ENCODE measurements at regions not wholly inside any gene's neighbourhood (a gene's known extent, or its start where the extent isn't known, plus 50 kb on each side); places are given as distances from the start of the nearest gene placed in this dataset.

DNA sequence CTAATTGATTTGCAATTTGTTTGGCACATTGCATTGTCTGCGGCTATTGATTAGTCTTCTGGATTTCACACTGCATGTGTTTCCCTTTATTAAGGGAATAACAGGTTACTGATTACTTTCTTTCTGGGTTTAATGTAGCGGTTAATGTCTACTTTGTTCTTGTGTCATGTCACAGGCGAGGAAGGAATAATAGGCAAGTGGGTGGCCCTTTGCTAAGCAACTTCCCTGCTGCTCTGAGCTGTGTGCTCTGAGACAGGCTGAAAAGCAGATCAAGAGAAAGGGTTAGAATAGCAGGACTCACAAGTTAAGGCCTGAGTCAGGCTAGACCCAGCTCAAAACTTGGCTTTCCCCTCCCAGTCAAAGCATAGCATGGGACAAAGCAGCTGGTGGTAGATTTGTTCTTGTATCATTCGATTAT is 77.2 kb downstream of the NKX2-1 start:
- in situ Hi-C loops (cut with MboI; ENCODE audit: low pct_ligation_motif_present in 1 of 4, low pct_unique_long_range_greater_than_20kb in 1 of 4, low sequenced_read_pairs in 3 of 4) = no loop called here
- WGBS, 2 donors (ENCODE audit: low coverage in 1 of 2) = 61 to 71% methylated on average over 3 to 4 of the region's 4 CpGs
- no peaks in the 10 kb centered on the region for H3K27me3 ChIP-seq
- intact Hi-C loops (cut with DNase I; ENCODE audit: low total_unique reads) = no loop called here
- no peak for DNase-seq
- H3K4me3 ChIP-seq = no peak overlapping the region
- no peak for TF ChIP-seq EP300 (IDR thresholded peaks at IDR 0.05; ENCODE audit: low read depth)
- TF ChIP-seq POLR2AphosphoS5 (IDR thresholded peaks at IDR 0.05) = no peak
- no peak for TF ChIP-seq POLR2A (IDR thresholded peaks at IDR 0.05)
- TF ChIP-seq, protein P1, sequence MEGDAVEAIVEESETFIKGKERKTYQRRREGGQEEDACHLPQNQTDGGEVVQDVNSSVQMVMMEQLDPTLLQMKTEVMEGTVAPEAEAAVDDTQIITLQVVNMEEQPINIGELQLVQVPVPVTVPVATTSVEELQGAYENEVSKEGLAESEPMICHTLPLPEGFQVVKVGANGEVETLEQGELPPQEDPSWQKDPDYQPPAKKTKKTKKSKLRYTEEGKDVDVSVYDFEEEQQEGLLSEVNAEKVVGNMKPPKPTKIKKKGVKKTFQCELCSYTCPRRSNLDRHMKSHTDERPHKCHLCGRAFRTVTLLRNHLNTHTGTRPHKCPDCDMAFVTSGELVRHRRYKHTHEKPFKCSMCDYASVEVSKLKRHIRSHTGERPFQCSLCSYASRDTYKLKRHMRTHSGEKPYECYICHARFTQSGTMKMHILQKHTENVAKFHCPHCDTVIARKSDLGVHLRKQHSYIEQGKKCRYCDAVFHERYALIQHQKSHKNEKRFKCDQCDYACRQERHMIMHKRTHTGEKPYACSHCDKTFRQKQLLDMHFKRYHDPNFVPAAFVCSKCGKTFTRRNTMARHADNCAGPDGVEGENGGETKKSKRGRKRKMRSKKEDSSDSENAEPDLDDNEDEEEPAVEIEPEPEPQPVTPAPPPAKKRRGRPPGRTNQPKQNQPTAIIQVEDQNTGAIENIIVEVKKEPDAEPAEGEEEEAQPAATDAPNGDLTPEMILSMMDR (IDR thresholded peaks at IDR 0.05) = no peak
- no peaks in the 10 kb centered on the region for H3K4me1 ChIP-seq
- no peaks in the 10 kb centered on the region for H3K36me3 ChIP-seq
- no peak overlapping the region for H3K27ac ChIP-seq
- no peaks in the 10 kb centered on the region for H3K9me3 ChIP-seq

DNA sequence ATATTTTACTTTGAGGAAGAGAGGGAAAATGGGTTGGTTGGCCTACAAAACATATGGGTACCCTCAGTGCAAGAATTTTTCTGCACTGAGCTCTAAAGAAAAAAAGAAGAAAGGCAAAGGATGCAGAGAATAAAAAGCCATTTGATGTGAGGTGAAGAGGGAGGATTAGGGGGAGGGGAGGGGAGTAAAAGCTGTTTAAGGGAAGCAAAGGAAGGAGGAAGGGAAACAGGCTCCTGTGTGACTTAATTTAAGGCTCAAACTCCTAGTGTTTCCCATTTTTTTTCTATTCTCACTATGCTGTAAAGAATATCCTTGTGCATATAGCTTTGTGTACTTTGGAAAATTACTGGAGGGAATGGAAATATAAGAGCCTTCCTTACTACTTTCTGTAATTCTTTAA is 78.7 kb downstream of the NKX2-1 start:
- intact Hi-C loops (cut with DNase I; ENCODE audit: low total_unique reads) (no loop called here), in situ Hi-C loops (cut with MboI; ENCODE audit: low pct_ligation_motif_present in 1 of 4, low pct_unique_long_range_greater_than_20kb in 1 of 4, low sequenced_read_pairs in 3 of 4) (no loop called here)
- no peak for DNase-seq
- TF ChIP-seq, protein P1 (IDR thresholded peaks at IDR 0.05) = no peak
- TF ChIP-seq POLR2A (IDR thresholded peaks at IDR 0.05) (no peak), EP300 (IDR thresholded peaks at IDR 0.05; ENCODE audit: low read depth) (no peak), POLR2AphosphoS5 (IDR thresholded peaks at IDR 0.05) (no peak)
- H3K36me3 ChIP-seq = no peaks in the 10 kb centered on the region
- H3K27me3 ChIP-seq = no peaks in the 10 kb centered on the region
- H3K27ac ChIP-seq = no peak overlapping the region
- H3K9me3 ChIP-seq = no peaks in the 10 kb centered on the region
- H3K4me1 ChIP-seq = no peaks in the 10 kb centered on the region
- no peak overlapping the region for H3K4me3 ChIP-seq

DNA sequence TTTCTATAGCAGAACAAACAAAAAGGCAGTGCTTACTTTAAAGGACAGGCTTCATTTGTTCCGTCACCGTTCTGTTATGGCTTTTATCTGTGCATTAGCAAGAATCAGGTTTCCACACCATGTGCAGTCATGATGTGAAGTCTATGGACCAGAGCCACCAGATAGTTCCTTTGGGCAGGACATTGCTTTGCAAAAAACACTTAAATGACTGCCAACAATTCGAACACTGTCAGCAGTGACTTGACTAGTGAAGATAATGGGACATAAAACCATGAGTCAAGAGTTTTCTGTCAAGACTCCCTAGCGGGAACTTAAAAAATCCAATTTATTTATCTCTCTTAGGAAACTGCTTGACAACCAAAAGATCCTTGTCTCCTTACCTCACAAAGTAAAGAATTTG is 80.3 kb downstream of the NKX2-1 start:
- Histone ChIP-seq H3K27ac (no peak overlapping the region), H3K4me3 (no peak overlapping the region), H3K4me1 (no peaks in the 10 kb centered on the region), H3K27me3 (no peaks in the 10 kb centered on the region), H3K9me3 (no peaks in the 10 kb centered on the region), H3K36me3 (no peaks in the 10 kb centered on the region)
- no peak for DNase-seq
- in situ Hi-C loops (cut with MboI; ENCODE audit: low pct_ligation_motif_present in 1 of 4, low pct_unique_long_range_greater_than_20kb in 1 of 4, low sequenced_read_pairs in 3 of 4) = no loop called here
- intact Hi-C loops (cut with DNase I; ENCODE audit: low total_unique reads) = no loop called here
- 73 to 75% methylated on average over 3 to 4 of the region's 4 CpGs for WGBS, 2 donors (ENCODE audit: low coverage in 1 of 2)
- TF ChIP-seq EP300 (IDR thresholded peaks at IDR 0.05; ENCODE audit: low read depth) (no peak), POLR2AphosphoS5 (IDR thresholded peaks at IDR 0.05) (no peak), POLR2A (IDR thresholded peaks at IDR 0.05) (no peak)
- TF ChIP-seq, protein P1 (IDR thresholded peaks at IDR 0.05) = no peak

DNA sequence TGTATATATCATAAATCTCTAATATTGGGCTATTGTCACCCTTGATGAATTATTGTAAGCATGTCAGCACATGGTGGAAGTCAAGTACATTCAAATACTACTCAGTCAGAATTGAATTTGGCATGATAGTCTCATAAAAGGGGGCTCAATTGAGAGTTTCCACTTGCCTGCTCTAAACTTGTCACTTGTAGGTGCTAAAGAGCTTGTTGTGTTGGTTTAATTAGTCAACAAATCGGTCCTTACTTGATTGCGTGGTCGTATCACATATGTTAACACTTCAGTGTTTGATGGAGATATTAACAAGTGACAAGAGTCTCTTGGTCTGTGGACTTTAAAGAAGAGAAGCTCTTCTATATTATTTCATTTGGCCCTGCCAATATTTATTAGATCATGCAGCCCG is 81.1 kb downstream of the NKX2-1 start:
- 60 to 68% methylated on average over 4 of the region's 4 CpGs for WGBS, 2 donors (ENCODE audit: low coverage in 1 of 2)
- Histone ChIP-seq H3K27ac (no peak overlapping the region), H3K9me3 (no peaks in the 10 kb centered on the region), H3K4me3 (no peak overlapping the region), H3K36me3 (no peaks in the 10 kb centered on the region), H3K4me1 (no peaks in the 10 kb centered on the region), H3K27me3 (no peaks in the 10 kb centered on the region)
- TF ChIP-seq POLR2A (IDR thresholded peaks at IDR 0.05) (no peak), POLR2AphosphoS5 (IDR thresholded peaks at IDR 0.05) (no peak), EP300 (IDR thresholded peaks at IDR 0.05; ENCODE audit: low read depth) (no peak)
- TF ChIP-seq, protein P1 (IDR thresholded peaks at IDR 0.05) = no peak
- in situ Hi-C loops (cut with MboI; ENCODE audit: low pct_ligation_motif_present in 1 of 4, low pct_unique_long_range_greater_than_20kb in 1 of 4, low sequenced_read_pairs in 3 of 4) (no loop called here), intact Hi-C loops (cut with DNase I; ENCODE audit: low total_unique reads) (no loop called here)
- no peak for DNase-seq
